ENCODE measurements at regions not wholly inside any gene's neighbourhood (a gene's known extent, or its start where the extent isn't known, plus 50 kb on each side); places are given as distances from the start of the nearest gene placed in this dataset.

DNA sequence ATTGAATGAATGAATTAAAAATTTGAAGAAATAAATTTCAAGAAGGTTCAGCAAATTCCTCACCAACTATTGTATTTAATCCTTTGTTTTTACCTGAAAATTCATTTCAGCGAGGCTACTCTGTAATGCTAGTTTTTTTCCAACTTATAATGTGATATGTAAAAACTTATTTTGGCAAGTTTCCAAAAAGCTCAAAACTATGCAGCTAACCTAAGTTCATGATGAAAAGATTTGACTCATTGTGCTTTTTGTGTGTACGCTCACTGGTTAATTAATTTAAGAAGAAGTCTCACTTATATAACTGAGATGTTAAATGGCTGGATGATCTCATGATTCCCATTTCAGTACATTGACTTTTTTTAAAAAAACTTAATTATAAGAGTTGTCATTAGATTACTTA, 196.0 kb upstream of the SAMSN1 start:
- TF ChIP-seq, protein P1, sequence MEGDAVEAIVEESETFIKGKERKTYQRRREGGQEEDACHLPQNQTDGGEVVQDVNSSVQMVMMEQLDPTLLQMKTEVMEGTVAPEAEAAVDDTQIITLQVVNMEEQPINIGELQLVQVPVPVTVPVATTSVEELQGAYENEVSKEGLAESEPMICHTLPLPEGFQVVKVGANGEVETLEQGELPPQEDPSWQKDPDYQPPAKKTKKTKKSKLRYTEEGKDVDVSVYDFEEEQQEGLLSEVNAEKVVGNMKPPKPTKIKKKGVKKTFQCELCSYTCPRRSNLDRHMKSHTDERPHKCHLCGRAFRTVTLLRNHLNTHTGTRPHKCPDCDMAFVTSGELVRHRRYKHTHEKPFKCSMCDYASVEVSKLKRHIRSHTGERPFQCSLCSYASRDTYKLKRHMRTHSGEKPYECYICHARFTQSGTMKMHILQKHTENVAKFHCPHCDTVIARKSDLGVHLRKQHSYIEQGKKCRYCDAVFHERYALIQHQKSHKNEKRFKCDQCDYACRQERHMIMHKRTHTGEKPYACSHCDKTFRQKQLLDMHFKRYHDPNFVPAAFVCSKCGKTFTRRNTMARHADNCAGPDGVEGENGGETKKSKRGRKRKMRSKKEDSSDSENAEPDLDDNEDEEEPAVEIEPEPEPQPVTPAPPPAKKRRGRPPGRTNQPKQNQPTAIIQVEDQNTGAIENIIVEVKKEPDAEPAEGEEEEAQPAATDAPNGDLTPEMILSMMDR (IDR thresholded peaks at IDR 0.05; ENCODE audit: low read depth, low read length) = no peak
- TF ChIP-seq MYC (IDR thresholded peaks at IDR 0.05; ENCODE audit: low read depth, low read length) (no peak), POLR2A (IDR thresholded peaks at IDR 0.05; ENCODE audit: extremely low read depth, insufficient read length) (no peak), MAX (IDR thresholded peaks at IDR 0.05; ENCODE audit: low read depth, low read length) (no peak)
